Tibial nerve (tissue), 4 donors: ENCODE measurements at regions not wholly inside any gene's neighbourhood (a gene's known extent, or its start where the extent isn't known, plus 50 kb on each side); places are given as distances from the start of the nearest gene placed in this dataset.

ENCODE experiments used
- DNase-seq, 2 donors: peaks; one replicate each; pipeline ENCODE4 v3.0.0-alpha.2; 2019; ENCODE audit warnings: low spot score in 2 of 2
- H3K27ac ChIP-seq, 4 donors: fragments of 200-600 bp; sonication (generic) in 3 of 4; one replicate each; pipeline ENCODE4 v1.5.1; 2017 to 2019; ENCODE audit warnings: mild to moderate bottlenecking in 1 of 4
- H3K27me3 ChIP-seq, 2 donors: fragments of 200-600 bp; sonication (generic) in 1 of 2; one replicate each; pipeline versions ENCODE4 v1.5.1 to v1.6.0; 2017 to 2019
- H3K36me3 ChIP-seq, 3 donors: fragments of 200-600 bp; sonication (generic); one replicate each; pipeline ENCODE4 v1.5.1; 2018 to 2019
- H3K4me1 ChIP-seq, 4 donors: fragments of 200-600 bp; sonication (generic) in 3 of 4; one replicate each; pipeline ENCODE4 v1.5.1; 2017 to 2019
- H3K4me3 ChIP-seq, 4 donors: fragments of 200-600 bp; sonication (generic) in 3 of 4; one replicate each; pipeline ENCODE4 v1.5.1; 2017 to 2019; ENCODE audit warnings: mild to moderate bottlenecking in 1 of 4, moderate library complexity in 1 of 4
- H3K9me3 ChIP-seq, 4 donors: fragments of 200-600 bp; sonication (generic) in 3 of 4; one replicate each; pipeline ENCODE4 v1.5.1; 2017 to 2019
- EP300 ChIP-seq, 2 donors: sonication (generic); formaldehyde crosslinking; IDR thresholded peaks; one replicate each; pipeline ENCODE4 v1.6.1; 2017; ENCODE audit warnings: antibody characterized with exemption in 2 of 2, mild to moderate bottlenecking in 1 of 2
- POLR2A ChIP-seq, 2 donors: fragments of 450-650 bp; IDR thresholded peaks; one replicate each; pipeline ENCODE4 v1.6.1; 2017; ENCODE audit warnings: antibody characterized with exemption in 2 of 2, mild to moderate bottlenecking in 2 of 2, moderate library complexity in 2 of 2
- WGBS, 2 donors: methylation state at CpG; one replicate each; pipeline ENCODE4 v1.1.5; 2018; 5-methylcytosine and 5-hydroxymethylcytosine counted together
- TF ChIP-seq, protein P1 (sequence below), 5 experiments: fragments of 200-600 bp in 3 of 5; fragments of 450-650 bp in 2 of 5; sonication (generic) in 3 of 5; IDR thresholded peaks; one replicate each; pipeline ENCODE4 v1.5.1; 2016 to 2019; ENCODE audit warnings: antibody characterized with exemption in 5 of 5, mild to moderate bottlenecking in 3 of 5, moderate library complexity in 2 of 5

DNA sequence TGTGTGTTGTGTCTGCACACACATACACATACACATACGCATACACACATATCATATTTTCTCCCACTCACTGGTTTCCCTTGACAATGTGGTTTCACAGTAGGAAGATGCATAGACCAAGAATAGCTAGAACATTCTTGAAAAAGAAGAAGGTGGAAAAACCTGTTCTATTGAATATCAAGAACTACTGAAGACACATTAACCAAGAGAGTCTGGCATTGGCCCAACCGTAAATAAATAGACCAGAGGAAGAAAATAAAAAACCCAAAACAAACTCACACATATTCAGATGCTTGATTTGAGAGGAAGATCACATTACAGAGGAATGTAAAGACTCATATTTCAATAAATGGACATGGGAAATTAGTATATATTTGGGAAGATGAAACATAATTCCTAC lies 311.3 kb downstream of the FOXG1 start:
- 87 to 93% methylated on average over 2 of the region's 2 CpGs for WGBS, 2 donors
- no peak for DNase-seq
- no peaks in the 10 kb centered on the region for H3K9me3 ChIP-seq
- H3K36me3 ChIP-seq, result no peaks in the 10 kb centered on the region
- no peaks in the 10 kb centered on the region for H3K4me1 ChIP-seq
- TF ChIP-seq, protein P1, sequence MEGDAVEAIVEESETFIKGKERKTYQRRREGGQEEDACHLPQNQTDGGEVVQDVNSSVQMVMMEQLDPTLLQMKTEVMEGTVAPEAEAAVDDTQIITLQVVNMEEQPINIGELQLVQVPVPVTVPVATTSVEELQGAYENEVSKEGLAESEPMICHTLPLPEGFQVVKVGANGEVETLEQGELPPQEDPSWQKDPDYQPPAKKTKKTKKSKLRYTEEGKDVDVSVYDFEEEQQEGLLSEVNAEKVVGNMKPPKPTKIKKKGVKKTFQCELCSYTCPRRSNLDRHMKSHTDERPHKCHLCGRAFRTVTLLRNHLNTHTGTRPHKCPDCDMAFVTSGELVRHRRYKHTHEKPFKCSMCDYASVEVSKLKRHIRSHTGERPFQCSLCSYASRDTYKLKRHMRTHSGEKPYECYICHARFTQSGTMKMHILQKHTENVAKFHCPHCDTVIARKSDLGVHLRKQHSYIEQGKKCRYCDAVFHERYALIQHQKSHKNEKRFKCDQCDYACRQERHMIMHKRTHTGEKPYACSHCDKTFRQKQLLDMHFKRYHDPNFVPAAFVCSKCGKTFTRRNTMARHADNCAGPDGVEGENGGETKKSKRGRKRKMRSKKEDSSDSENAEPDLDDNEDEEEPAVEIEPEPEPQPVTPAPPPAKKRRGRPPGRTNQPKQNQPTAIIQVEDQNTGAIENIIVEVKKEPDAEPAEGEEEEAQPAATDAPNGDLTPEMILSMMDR (IDR thresholded peaks at IDR 0.05), result no peak
- TF ChIP-seq EP300 (IDR thresholded peaks at IDR 0.05) (no peak), POLR2A (IDR thresholded peaks at IDR 0.05) (no peak)
- H3K4me3 ChIP-seq, result no peak overlapping the region
- H3K27ac ChIP-seq, result no peak overlapping the region
- no peaks in the 10 kb centered on the region for H3K27me3 ChIP-seq

DNA sequence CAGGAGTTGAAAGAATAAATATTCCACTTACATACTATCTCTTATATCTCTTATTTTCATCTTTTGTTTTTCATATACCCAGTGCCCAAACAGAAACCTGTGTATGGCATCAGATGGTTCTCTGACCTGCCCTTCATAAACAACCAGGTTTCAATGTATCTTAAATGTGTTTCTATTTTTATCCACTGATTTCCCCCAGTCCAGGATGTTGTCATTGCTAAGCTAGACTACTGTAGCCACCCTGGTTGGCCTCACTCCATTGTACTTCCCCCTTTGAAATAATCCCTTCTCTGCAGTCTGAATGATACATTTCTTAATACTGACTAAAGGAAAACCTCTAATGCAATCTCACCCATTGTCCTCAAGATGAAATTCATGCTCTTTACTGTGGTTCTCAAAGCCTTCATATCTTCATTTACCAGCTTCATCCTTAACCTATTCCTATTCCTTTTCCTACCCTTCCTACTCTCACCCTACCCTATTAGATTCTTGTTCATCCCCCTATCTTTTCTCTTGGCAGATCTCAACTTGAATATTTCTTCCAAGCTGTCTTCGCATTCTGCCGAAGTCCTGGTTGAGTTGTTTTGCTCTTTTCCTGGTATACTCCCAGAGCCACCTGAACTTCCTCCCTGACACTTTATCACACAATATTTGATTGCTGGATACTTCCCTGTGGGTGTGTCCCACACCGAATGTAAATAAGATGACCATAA lies 312.4 kb downstream of the FOXG1 start:
- H3K36me3 ChIP-seq, result no peaks in the 10 kb centered on the region
- H3K9me3 ChIP-seq, result no peaks in the 10 kb centered on the region
- no peaks in the 10 kb centered on the region for H3K27me3 ChIP-seq
- 94% methylated on average over 3 of the region's 3 CpGs for WGBS, 2 donors
- H3K4me3 ChIP-seq, result no peak overlapping the region
- H3K4me1 ChIP-seq, result no peaks in the 10 kb centered on the region
- no peak overlapping the region for H3K27ac ChIP-seq
- no peak for TF ChIP-seq POLR2A (IDR thresholded peaks at IDR 0.05)
- TF ChIP-seq, protein P1 (IDR thresholded peaks at IDR 0.05), result no peak
- no peak for TF ChIP-seq EP300 (IDR thresholded peaks at IDR 0.05)
- DNase-seq, result no peak

DNA sequence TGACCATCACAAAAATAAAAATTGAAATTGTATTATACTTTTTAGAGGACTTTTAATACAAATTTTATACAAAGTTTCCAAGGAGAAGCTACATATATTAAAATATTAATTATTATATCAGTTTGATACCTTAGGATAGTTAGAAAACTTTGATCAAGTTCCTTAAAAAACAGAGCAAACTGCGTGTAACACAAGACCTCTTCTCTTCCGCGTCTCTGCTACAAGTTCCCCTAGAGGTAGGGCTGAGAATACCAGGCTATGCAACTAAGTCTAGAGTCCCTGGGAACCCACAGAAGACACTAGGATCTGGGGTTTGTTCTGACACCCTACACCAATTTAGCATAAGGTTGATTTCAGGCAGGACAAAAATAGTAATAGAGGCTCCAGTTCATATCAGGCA lies 319.0 kb downstream of the FOXG1 start:
- TF ChIP-seq, protein P1 (IDR thresholded peaks at IDR 0.05), result peak in 1 of 5 experiments; percentile 24
- no peak for TF ChIP-seq POLR2A (IDR thresholded peaks at IDR 0.05)
- DNase-seq, result no peak
- no peaks in the 10 kb centered on the region for H3K4me1 ChIP-seq
- H3K36me3 ChIP-seq, result no peaks in the 10 kb centered on the region
- no peaks in the 10 kb centered on the region for H3K9me3 ChIP-seq
- H3K4me3 ChIP-seq, result no peak overlapping the region
- H3K27me3 ChIP-seq, result no peaks in the 10 kb centered on the region
- 19% methylated on average over 3 of the region's 3 CpGs for WGBS, 2 donors
- H3K27ac ChIP-seq, result no peak overlapping the region

DNA sequence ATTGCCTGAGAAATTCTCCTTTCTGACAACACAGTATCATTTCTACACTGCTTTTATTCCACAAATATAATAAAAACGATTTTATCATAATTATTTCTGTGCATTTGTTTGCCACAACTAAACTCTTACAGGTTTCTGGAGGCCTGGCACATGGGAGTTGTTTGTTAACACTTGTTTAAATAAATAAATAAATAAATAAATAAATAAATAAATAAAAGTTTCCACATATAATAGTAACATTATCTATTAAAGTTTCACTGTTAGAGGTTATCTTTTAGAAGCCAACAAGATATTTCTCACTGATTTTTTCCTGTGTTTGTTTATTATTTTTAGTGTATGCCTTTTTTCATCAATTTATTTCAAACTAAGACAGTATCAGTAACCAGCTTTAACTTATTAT lies 323.3 kb downstream of the FOXG1 start:
- H3K27ac ChIP-seq, result no peak overlapping the region
- no peaks in the 10 kb centered on the region for H3K36me3 ChIP-seq
- no peaks in the 10 kb centered on the region for H3K27me3 ChIP-seq
- H3K9me3 ChIP-seq, result no peaks in the 10 kb centered on the region
- DNase-seq, result no peak
- TF ChIP-seq, protein P1 (IDR thresholded peaks at IDR 0.05), result no peak
- no peak for TF ChIP-seq EP300 (IDR thresholded peaks at IDR 0.05)
- no peak for TF ChIP-seq POLR2A (IDR thresholded peaks at IDR 0.05)
- 24 to 33% methylated on average over 1 of the region's 1 CpG for WGBS, 2 donors
- no peaks in the 10 kb centered on the region for H3K4me1 ChIP-seq
- H3K4me3 ChIP-seq, result no peak overlapping the region

DNA sequence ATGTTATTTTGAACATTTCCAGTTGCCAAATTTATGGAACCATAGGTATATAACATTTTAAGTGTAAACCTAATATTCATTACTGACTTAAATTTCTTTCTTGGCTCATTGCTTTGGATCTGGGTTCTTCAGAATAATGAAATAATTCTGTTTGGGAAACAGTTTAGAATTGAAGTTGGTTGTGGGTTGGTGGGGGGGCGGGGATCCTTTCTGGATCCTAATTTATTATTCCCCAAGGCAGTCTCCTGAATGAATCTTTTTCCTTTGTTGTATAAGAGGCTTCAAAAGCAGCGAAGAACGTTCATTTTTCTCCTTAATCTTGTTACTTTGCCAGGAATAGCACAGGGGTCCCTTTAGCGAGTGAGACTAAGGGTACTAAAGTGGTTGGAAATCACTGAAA lies 325.5 kb downstream of the FOXG1 start:
- Histone ChIP-seq H3K36me3 (no peaks in the 10 kb centered on the region), H3K27me3 (no peaks in the 10 kb centered on the region), H3K4me1 (no peaks in the 10 kb centered on the region), H3K27ac (no peak overlapping the region), H3K9me3 (no peaks in the 10 kb centered on the region), H3K4me3 (no peak overlapping the region)
- no peak for DNase-seq
- 30 to 35% methylated on average over 4 of the region's 4 CpGs for WGBS, 2 donors
- TF ChIP-seq, protein P1 (IDR thresholded peaks at IDR 0.05), result no peak
- no peak for TF ChIP-seq POLR2A (IDR thresholded peaks at IDR 0.05)
